HG03354 (cell line): ENCODE measurements at regions not wholly inside any gene's neighbourhood (a gene's known extent, or its start where the extent isn't known, plus 50 kb on each side); places are given as distances from the start of the nearest gene placed in this dataset.

Source experiments
- ATAC-seq: cut with Tn5 transposase; IDR thresholded peaks from one replicate; pipeline ENCODE4 v1.9.1; 2021; ENCODE audit warnings: mild to moderate bottlenecking; ENCODE audit not compliant: unreplicated experiment, poor library complexity, severe bottlenecking

DNA sequence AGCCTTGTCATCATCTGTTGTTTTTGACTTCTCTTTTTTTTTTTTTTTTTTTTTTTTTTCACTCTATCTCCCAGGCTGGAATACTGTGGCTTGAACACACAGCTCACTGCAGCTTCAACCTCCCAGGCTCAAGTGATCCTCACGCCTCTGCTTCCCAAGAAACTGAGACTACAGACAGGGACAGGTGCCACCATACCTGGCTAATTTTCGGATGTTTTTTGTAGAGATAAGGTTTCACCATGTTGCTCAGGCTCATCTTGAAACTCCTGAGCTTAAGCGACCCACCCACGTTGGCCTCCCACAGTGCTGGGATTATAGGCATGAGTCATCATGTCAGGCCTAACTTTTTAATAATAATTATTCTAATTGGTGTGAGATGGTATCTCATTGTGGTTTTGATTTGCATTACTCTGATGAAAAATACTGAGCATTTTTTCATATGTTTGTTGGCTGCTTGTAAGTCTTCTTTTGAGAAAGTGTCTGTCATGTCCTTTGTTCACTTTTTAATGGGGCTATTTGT lies 51.3 kb upstream of the OR9G4 start:
- ATAC-seq = no peak
